OCI-LY1 (cell line): ENCODE measurements at regions not wholly inside any gene's neighbourhood (a gene's known extent, or its start where the extent isn't known, plus 50 kb on each side); places are given as distances from the start of the nearest gene placed in this dataset.

ENCODE experiments used
- EZH2 ChIP-seq: fragments of 200-600 bp; sonication (generic), shearing (Covaris generic); IDR thresholded peaks from 2 replicates; pipeline ENCODE4 v1.8.0; 2017; ENCODE audit warnings: borderline replicate concordance, mixed run types, mild to moderate bottlenecking, antibody characterized with exemption, low read length, moderate library complexity, mixed read lengths
- TF ChIP-seq, protein P1 (sequence below): fragments of 200-600 bp; sonication (generic), shearing (Covaris generic); IDR thresholded peaks from 2 replicates; pipeline ENCODE4 v1.5.1; 2017; ENCODE audit warnings: mild to moderate bottlenecking, antibody characterized with exemption, low read length, moderate library complexity, mixed read lengths

DNA sequence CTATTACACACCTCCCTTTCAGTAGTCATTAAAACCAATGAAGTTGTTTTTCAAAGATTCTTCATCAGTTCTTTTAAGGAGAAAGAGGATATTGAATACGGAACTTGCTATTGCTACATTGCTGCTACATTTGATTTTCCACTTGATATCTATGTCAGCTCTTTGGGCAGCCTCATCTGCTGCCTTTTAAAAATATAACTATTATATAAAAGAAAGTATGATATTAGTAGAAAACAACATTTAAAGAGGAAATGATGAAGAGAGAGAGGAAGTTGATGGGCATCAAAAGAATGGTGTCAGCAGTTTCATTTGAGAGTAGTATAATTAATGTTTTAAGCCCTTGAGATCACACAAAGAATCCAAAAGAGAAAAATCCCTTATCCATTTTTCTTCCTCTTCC is 171.4 kb downstream of the NFKBIZ start:
- TF ChIP-seq, protein P1, sequence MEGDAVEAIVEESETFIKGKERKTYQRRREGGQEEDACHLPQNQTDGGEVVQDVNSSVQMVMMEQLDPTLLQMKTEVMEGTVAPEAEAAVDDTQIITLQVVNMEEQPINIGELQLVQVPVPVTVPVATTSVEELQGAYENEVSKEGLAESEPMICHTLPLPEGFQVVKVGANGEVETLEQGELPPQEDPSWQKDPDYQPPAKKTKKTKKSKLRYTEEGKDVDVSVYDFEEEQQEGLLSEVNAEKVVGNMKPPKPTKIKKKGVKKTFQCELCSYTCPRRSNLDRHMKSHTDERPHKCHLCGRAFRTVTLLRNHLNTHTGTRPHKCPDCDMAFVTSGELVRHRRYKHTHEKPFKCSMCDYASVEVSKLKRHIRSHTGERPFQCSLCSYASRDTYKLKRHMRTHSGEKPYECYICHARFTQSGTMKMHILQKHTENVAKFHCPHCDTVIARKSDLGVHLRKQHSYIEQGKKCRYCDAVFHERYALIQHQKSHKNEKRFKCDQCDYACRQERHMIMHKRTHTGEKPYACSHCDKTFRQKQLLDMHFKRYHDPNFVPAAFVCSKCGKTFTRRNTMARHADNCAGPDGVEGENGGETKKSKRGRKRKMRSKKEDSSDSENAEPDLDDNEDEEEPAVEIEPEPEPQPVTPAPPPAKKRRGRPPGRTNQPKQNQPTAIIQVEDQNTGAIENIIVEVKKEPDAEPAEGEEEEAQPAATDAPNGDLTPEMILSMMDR, result no peak
- no peak for TF ChIP-seq EZH2
